GM18870 (cell line): ENCODE measurements at regions not wholly inside any gene's neighbourhood (a gene's known extent, or its start where the extent isn't known, plus 50 kb on each side); places are given as distances from the start of the nearest gene placed in this dataset.
"Not testable (repeated sequence)": the region's sequence is repeated elsewhere in the genome, so short reads cannot be mapped to it uniquely, and the experiment has no call there.

ENCODE experiments used
- ATAC-seq: cut with Tn5 transposase; IDR thresholded peaks from one replicate; pipeline ENCODE4 v1.9.1; 2021; ENCODE audit warnings: moderate library complexity; ENCODE audit not compliant: unreplicated experiment

DNA sequence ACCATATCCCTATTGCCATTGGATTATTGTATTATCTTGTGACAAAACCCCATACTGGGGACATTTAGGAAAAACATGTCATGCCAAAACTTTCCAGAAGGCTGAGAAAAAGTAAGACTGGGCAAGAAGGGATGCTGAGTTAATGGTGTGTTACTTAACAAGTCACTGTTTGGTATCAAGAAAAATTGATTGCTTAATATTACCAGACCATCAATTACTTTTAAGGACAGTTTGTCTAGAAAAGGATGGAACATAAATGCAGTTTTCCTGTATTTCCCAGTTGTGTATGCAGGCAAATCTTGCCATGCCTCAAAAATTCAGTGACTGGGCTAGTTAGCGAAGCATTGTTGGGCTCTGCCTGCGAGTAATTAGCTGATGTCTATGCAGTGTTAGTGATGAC lies 705.6 kb upstream of the MIR17HG start:
- no peak for ATAC-seq

DNA sequence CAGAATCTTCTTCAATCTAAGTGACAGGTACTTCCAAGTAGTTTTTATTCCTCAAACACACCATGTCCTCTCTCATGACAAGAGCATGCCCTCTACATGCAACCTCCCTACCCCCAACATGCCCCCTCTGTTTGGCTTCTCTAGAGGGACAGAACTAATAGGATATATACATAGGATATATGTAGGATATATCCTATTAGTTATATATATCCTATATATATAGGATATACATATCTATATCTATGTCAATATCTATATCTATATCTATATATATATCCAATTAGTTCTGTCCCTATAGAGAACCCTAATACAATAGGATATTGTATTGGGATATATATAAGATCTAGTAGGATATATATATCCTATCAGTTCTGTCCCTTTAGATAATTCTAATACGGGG lies 701.9 kb upstream of the MIR17HG start:
- ATAC-seq: no peak

DNA sequence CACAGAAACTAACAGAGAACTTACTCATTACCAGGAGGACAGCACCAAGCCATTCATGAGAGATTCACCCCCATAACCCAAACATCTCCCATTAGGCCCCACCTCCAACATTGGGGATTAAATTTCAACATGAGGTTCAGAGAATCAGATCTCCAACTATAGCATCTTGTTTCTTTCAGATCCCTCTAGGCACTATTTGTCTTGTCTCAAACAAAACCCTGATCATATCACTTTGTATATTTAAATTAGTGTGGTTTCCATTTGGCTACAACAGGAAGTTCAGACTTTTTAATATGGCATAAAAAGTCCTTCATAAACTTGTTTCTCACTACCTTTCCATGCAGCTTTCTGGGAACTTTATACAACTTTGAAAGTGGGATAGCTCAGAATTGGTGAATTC lies 699.0 kb upstream of the MIR17HG start:
- no peak for ATAC-seq

DNA sequence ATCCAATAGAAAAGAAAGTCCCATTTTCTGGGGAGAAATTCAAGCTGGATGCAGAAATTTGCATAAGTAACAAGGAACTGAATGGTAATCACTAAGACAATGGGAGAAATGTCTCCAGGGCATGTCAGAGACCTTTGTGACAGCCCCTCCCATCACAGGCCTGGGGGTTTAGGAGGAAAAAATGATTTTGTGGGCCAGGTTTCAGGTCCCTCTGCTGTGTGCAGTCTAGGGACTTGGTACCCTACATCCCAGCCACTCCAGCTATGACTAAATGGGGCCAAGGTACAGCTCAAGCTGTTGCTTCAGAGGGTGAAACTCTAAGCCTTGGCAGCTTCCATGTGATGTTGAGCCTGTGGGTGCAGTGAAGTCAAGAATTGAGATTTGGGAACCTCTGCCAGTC lies 695.5 kb upstream of the MIR17HG start:
- ATAC-seq: no peak

DNA sequence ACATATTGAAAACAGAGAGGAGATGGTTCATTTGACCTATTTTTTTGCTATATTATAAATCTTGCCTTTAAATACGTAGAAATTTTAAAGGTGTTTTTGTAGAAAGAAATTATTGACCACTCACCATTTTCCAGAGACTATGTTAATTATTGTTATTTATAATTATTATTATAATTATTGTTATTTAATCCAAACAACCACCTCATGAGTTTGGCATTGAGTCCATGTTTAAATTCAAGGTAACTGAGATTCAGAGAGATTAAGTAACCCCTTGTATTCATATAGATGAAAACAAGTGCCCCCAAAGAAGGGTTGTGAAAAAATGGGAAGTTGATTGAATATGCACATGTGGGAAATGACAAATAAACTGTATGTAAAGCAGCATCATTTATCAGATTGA lies 692.5 kb upstream of the MIR17HG start:
- no peak for ATAC-seq

DNA sequence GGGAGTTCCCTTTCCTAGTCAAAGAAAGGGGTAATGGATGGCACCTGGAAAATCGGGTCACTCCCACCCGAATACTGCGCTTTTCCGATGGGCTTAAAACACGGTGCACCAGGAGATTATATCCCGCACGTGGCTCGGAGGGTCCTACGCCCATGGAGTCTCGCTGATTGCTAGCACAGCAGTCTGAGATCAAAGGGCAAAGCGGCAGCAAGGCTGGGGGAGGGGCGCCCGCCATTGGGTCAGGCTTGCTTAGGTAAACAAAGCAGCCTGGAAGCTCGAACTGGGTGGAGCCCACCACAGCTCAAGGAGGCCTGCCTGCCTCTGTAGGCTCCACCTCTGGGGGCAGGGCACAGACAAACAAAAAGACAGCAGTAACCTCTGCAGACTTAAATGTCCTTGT lies 683.3 kb upstream of the MIR17HG start:
- ATAC-seq: not testable (repeated sequence)

DNA sequence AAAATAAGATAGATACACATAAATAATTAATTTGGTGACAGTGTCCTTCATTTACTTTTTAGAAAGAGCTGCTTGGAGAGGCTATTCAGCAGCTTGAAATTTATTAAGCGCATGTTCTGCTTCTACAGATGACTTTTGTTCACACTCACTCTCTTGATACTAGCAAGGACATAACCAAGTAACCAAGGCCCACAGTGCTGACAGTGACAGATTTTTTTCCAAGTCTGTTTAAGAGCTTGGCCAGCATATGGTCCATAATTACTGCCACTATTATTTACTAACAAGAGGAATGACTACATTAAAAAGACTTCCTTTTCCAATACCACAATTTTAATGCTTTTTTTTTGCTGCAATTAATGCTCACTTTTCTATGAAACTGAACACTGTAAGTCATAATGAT lies 673.7 kb upstream of the MIR17HG start:
- ATAC-seq: no peak

DNA sequence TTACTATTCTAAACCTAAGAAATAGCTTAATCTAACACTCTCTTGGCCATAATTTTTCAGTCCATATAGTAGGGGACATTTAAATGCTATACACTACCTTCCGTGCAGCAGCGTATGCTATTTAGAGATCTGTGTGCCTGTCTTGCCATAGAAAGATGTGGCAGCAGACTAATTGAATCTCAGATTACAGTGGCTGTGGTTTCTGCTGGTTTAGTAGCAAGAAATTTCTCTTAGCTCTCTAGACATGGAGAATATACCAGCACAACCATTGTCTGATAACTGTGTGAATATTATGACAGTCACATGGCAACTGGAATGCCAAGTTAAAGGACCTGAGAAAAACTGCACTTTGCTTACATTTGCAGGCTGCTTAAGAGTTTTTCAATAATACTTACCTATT lies 672.4 kb upstream of the MIR17HG start:
- no peak for ATAC-seq

DNA sequence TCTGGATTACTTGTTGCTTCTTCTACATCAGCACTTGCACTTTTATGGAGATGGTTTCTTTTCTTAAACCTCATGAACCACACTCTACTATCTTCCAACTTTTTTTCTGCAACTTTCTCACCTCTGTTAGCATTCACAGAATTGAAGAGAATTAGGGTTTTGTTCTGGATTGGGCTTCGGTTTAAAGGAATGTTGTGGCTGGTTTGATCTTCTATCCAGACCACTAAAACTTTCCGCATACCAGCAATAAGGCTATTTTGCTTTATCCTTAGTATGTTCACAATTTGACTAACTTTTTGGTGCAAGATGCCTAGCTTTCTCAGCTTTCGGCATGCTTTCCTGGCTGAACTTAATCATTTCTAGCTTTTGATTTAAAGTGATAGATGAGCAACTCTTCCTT lies 666.7 kb upstream of the MIR17HG start:
- ATAC-seq: no peak

DNA sequence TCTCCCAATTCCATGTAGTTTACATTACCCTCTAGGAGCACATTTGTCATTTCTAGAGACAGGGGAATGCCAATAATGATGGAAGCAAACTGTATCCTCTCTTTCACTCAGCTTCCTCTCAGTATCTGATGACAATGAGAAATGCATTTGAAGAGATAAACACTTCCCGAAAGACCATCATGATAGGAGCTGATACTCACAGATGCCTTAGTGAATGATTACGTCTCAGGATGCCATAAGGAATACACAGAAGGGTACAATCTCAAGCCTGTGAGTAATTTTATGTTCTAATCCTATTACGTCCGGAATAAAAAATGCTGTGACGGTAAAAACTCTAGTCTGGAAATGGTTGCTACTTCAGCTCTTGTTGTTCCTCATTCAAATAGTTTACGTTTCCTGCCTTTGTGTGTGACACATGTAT lies 663.8 kb upstream of the MIR17HG start:
- no peak for ATAC-seq

DNA sequence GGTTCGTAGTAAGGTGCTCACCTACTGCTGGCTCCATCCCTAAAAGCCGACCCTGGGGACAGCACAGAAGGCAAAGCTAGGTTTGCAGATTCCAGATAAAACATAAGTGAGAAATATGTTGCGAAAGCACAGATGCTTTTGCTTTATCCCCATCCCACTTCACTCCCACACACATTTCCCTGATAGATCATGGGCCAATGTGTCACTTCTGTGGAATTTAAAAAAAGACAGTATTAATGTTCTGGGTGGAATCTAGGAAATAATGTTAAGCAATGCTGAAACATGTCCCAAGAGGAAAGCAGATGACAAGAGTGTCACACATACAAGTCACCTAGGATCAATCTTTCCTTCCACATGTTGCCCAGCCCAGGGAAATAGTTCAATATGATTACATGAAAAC lies 661.0 kb upstream of the MIR17HG start:
- ATAC-seq: no peak

DNA sequence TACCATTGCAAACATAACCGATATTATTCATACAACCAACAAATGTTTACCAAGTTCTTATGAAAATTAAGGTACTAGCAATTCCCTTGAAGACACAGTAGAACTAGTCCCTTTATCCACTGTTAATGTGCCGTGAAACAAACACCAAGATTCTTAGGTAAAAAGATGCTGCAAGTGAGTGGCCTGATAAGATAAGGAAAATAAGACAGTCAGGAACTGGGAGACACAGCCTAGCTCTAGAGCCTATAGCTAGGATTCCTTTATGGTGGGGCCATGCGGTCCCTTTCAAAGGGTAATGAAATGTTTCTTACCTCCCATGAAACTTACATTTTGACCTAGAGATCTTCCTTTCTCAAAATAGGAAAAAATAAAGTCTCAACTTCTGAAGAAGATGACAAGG lies 658.4 kb upstream of the MIR17HG start:
- ATAC-seq: no peak

DNA sequence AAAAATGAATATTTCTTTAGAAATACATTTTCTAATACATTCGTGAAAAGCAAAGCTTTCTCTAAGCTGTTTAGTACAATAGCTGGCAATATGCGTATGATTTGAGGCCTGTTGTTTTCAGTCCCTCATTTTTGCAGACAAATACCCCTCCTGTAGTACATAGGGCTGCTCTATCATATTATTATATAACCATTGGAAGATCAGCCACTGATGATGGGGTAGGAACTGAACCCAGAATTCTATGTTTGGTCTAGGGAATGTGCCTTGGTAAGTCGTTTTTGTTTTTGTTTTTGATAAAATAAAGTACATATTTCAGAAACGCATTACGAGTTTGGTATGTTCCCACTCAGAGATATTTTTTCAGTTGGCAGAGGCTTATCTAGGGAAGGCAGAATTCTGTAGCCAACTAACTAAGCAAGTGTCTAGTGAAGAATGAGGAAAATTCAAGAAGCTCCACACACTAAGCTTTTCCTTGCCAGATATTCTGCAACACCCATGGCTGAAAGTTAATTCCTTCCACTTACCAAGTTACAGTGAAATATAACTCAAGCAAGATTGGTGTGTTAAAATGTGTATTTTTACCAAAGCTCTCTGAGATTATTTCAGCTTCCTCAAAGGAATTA lies 656.9 kb upstream of the MIR17HG start:
- ATAC-seq: no peak

DNA sequence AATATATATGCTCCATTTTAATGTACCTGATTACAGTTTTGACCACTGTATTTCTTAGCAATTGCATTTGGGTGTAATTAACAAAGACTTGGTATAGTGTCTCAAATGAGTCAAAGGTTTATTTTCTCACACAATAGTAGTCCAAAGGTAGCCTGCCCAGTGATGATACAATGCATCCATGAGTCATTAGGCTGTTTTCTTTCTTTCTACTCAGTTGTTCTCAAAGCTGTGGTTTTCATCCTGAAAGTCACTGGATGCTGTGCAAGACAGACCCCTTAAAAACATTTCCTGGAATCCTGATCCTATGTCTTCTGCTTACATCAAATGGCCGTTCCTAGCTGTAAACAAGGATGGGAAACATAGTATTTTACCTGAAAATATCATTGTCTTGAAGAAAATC lies 651.2 kb upstream of the MIR17HG start:
- ATAC-seq: no peak

DNA sequence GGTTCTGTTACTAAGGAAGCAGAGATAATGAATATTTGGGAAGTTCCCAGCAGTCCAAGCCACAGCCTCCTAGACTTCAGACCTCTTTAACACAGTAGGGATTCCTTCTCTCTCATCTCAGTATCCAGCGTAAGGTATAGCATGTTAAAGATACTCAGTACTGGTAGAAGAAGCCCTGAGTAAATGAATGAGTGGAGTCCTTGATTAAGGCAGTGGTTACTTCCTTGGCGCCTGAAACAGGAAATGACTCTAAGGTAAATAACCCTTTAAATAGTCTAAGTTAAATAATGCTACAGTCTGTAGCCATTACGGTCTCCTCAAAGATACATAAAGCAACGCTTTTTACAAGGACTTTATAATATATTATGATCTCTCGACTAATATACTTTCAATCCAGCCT lies 650.8 kb upstream of the MIR17HG start:
- ATAC-seq: no peak

DNA sequence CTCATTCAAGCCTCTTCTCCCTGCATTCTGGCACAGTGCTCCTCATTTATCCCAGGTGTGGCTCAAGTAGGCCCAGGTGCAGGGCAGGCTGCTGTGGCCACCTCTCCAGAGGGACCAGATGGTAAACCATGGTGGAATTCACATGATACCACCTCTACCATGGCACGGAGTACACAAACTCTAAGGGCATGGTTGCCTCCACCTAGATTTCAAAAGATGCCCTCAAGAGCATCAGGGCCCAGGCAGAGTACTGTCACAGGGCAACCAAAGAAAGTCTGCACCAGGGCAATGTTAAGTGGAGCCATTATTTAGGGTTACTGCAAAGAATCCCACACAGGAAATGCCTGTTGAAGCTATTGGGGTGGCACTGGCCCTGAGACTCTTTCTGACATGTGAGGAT lies 647.1 kb upstream of the MIR17HG start:
- ATAC-seq: no peak

DNA sequence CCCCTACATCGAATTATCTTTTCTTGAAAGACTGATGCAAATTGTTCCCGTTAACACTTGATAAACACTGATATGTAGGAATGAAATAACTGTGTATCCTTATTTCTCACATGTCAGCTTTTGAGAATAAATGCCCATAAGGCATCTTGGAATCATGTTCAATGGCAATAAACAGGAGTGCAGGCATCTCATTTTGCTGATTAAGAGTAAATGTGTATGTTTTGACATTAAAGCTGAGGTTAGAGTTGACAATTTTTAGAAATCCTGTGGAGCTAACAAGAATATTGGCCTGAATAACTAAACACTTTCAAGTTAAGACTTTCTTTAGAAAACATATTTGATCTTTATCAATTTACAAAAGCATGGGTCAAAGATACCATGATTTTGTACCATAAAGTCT lies 646.2 kb upstream of the MIR17HG start:
- no peak for ATAC-seq

DNA sequence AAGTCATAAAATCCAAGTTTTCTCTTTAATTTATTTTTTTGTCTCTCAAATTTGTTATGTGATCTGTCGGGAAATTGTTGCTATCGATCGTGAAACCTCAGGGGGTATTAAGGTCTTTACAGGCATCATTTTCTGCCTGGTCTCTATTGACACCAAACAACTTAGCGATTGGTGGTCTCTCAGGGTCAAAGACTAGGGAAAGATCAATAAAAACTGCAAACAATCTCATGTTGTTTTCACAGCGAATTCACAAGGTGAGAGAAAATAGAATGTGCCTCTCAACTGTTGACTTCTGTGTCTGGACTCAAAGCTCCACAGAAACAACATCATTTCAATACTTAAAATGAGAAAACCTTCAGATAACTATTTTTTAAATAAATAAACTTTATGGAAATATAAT lies 645.4 kb upstream of the MIR17HG start:
- ATAC-seq: no peak

DNA sequence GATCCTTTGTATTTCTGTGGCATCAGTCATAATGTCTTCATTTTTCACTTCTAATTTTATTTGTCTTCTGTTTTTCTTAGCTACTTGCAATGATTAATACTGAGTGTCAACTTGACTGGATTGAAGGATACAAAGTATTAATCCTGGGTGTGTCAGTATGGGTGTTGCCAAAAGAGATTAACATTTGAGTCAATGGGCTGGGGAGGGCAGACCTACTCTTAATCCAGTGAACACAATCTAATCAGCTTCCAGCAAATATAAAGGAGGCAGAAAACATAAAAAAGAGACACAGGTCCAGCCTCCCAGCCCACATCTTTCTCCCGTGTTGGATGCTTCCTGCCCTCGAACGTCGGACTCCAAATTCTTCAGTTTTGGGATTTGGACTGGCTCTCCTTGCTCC lies 640.9 kb upstream of the MIR17HG start:
- ATAC-seq: no peak

DNA sequence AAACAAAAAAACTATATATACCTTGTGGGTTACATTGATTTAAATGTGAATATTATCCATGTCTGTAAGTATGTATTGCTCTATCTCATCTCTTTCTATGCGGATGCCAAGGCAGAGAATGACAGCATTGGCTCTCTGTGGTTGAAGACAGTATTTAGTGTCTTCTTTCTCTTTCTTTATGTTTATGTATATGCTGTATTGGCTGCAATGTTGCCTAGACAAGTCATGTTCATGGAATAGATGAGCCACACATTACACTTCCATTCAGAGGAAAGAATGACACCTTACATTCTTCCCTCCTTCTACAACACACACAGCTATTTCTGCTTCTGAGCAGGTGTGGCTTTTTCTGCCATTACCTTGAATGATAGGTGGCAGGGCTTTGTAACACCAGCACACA lies 639.4 kb upstream of the MIR17HG start:
- ATAC-seq: no peak

DNA sequence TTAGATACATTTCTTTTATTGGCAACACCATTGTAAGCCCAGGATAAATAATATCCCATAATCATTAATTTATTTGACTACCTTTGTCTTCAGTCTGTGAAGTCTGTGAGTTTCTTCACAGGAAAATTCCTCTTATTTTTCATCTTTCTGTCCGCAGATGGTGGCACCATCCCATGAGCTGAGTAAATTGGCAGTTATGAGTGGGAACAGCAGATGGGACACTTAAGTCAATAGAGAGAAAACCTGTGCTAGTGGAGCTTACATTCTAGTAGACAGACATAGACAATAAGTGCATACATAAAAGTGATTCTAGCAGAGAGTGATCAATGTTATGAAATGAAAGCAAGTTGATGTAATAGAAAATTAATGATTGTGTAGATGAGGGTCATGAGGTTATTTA lies 638.2 kb upstream of the MIR17HG start:
- no peak for ATAC-seq

DNA sequence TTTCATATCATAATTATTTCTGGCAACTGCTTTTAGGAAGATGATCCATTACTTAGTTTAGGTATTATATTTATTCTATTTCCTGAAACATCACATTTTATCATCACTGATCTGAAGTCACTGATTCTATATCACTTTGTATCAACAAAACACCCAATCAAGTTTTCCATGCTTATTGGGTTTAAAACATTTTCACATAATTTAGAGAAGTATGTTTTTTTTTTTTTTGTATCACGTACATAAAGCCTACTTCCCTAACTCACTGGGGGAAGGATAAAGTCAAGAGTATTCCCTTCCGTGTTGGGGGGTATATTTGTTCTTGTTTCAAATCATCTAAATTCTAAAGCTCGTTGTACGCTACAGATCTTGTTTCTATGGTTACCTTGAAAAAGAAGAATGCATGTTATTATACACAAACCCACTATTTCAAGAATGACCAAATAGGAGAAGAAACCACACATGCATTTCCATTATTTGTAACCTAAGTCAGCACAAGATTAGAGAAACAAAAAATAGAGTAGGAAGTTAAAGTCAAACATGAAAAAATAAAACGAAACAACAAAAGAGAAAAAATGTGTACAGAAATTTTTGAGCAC lies 637.2 kb upstream of the MIR17HG start:
- ATAC-seq: no peak

DNA sequence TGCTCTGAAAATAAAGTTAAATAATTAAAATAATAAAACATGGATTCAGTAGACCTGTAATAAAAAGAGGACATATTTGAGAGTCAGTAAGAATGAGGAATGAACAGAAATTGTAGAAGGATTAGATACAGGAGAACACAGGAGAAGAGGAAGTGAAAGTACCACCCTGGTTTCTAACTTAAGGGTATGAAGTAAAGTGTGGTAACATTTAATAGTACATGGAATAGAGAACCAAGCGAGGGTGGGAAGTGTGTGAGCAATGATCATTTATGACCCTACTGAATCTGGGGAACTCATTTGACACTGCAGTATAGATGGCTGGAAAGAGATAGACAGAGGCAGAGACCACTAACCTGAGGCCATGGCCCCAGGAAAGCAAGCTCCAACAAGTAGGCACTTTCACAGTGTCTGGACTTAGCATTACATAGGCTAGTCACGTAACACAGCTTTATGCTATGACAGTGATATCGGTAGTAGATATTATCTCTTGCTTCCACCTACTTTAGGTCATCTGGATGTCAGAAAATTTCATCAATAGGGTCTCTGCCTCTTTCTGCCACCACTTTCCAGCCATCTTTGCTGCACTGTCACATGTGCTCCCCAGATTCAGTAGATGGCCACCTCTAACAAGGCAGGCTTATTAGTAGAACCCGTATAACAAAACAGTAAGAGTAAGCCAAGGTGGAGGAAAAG lies 633.9 kb upstream of the MIR17HG start:
- ATAC-seq: no peak
